ENCODE measurements at regions not wholly inside any gene's neighbourhood (a gene's known extent, or its start where the extent isn't known, plus 50 kb on each side); places are given as distances from the start of the nearest gene placed in this dataset.
"Not testable (repeated sequence)": the region's sequence is repeated elsewhere in the genome, so short reads cannot be mapped to it uniquely, and the experiment has no call there.

DNA sequence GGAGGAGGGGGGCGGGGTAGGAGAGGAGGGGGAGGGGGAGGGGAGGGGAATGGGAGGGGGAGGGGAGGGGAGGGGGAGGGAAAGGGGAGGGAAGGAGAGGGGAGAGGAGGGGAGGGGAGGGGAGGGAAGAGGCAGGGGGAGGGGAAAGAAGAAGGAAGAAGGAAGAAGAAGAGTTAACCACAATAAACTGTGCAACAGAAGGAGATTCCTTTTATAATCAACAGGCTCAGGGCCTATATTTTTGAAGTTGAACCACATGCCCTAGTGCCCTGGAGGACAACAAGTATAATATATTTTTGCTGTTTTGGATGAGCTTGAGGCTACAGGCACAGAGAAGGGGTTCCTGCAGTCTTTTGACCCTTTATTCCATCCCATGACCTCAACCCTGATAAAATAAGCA, 228.2 kb upstream of the IRF2BP2 start:
- DNase-seq: no peak

DNA sequence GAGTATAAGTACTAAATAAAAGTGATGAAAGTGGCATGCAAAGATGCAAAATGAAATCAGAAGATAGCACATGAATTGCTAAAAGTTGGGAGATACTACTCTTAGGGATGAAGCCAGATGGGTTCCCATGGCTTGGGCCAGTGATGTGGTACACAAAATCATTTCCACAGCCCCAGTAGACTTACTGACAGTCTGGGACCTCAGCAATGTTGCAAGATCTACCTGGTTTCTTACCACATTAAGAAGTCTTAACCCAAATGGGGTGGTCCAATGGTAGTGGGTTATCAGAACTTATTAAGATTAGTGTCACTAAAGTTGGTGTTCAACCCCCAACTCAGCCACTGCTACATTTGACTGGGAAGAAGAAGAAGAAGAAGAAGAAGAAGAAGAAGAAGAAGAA, 227.7 kb upstream of the IRF2BP2 start:
- DNase-seq: no peak

DNA sequence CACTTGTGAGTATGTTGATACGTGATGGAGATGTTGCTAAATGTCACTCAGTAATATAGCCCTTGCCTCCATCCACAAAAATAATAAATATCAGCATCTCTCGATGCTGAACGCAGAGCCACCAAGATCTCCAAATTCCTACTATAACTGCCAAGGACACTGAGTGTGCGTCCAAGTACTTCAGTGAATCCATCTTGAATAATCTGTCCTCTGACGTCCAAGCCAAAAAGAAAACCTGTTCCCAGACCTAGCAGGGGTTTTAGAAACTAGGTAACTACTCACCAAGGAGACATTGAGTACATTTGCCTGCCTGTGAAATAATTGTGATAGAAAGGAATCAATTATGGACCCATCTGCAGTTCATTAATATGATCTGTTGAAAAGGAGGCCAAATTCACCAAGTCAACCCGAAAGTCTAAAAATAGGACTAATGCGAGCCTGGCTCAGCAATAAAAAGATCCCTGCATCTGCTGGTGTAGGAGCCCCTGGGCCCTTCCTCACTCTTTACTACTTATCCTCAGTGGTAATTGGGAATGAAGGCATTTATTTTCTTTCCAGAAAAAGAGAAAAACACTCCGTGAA, 226.9 kb upstream of the IRF2BP2 start:
- no peak for DNase-seq

DNA sequence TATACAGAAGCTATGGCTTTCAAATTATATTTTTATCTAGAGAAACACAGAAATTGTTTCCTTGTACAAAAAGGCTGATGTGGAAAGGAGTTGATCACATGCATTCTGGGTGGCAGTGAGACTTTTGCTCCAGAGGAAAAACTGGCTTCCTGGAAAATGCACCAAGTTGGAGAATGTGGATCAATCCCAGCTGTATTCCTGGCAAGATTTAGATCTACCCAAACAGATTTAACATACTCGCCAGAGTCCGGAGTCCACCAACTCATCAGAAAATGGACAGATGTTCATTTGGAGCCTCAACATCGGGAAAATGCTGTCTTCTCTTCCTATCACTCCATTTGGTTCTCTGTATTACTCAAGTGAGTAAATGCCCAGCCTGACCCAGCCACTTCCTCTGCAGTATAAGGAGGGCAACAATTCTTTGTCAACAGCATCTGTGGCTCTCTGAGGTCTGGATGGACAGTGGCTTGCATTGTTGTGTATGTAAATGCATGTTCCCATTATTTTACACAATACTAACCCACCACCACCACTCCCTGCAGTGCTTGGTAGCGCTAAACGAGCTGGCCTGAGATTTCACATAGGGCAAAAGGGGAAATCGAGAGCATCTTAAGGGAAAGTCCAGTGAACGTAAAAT, 226.2 kb upstream of the IRF2BP2 start:
- DNase-seq: no peak

DNA sequence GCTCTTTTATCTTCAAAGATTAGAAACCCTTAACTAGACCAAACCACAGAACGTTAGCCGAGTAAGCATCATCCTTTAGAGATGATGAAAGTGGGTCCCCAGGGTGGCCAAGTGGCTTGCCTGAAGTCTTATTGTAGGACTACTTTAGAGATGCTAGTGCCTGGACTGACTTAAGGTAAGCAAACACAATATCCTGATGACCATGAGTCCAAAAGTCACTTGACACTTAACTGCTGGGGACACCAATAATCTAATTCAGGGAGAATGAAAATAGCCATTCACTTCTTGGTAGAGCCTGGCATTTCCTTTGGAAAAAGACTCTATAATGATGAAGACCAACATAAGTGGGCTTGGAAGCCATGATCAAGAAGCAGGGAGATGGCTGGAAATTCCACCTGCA, 225.3 kb upstream of the IRF2BP2 start:
- DNase-seq: no peak

DNA sequence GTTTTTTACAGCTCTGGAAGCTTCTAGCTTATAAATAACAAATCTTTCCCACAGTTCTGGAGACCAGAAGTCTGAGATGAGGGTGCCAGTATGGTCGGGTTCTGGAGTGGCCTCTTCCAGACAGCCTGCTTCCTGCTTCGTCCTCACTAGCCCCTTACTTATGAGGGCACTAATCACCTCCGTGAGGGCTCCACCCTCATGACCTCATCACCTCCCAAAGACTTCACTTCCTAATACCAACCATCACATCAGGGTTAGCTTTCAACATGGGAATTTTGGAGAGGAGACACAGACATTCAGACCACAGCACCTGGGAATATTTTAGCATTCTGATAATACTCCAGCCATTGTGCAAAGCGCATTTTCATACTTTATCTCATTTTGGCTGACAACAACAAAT, 223.7 kb upstream of the IRF2BP2 start:
- DNase-seq: no peak

DNA sequence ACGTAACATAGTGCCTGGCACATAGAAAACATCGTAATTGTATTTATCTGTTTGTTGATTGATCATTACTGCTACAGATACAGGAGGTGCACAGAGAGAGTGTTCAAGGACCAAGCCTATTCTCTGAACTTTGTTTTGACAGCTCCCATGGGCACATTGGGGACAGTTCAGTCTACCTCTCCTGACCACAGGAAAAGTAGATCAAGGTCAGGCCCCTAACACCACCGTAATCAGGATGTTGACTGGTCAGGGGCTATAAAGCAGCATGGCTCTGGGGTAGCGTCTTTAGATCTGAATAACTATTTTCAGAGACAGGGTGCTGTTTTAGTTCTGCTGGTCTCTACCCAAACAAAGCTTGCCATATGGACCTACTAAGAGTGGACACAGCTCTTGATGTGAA, 223.1 kb upstream of the IRF2BP2 start:
- no peak for DNase-seq

DNA sequence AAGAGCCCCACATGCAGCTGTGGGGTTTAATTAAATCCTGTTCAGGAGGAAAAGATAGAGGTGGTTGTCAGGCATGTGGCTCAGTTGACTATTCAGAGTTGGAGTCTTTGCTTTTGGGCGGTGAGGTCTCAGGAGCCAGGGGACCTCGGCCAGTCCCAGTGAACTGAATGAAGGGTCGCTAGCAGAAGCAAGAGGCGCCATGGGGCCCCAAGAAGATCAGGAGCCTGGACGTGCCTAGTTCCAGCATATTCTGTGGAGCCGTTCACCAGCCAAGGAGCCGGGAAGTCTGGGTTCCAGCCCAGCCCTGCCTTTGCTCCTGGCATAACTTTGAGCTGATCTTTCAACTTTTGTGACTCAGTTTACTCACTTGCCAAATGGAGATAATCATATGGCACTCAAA, 217.7 kb upstream of the IRF2BP2 start:
- DNase-seq: no peak

DNA sequence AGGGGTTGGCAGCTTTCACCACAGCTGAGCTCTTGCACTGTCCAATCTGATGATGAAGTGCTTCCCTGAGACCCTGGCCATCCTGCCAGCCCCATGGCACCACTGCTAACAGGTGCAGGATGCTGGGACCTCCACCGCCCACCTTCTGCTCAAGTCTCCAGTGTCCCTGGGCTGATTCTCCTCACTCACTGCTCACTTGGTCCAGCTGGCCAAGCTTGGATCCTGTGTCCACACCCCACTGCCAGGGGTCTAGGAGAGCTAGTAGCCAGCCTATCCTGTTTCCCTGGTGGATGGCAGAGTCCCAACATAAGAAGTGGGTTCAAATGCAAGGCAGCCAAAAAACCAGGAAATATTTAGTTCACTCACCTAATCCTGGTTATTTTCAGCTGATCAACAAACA, 217.2 kb upstream of the IRF2BP2 start:
- DNase-seq: no peak

DNA sequence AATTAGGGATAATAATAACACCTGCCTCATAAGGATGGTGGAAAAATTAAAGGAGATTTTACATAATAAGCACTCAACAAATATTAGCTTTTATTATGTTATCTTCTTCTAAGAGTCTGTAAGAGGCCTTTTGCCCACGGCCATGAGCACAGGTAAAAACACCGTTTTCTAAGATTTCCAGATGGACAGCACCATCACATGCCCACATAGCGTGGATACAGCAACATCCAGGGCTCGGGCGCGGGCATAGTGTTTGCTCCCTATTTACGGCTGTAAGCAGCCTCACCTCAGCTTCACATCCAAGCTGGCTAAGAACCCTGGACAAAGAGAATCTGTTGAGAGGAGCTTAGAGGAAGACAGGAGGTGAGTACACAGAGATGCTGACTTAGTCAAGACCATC, 216.4 kb upstream of the IRF2BP2 start:
- DNase-seq: no peak

DNA sequence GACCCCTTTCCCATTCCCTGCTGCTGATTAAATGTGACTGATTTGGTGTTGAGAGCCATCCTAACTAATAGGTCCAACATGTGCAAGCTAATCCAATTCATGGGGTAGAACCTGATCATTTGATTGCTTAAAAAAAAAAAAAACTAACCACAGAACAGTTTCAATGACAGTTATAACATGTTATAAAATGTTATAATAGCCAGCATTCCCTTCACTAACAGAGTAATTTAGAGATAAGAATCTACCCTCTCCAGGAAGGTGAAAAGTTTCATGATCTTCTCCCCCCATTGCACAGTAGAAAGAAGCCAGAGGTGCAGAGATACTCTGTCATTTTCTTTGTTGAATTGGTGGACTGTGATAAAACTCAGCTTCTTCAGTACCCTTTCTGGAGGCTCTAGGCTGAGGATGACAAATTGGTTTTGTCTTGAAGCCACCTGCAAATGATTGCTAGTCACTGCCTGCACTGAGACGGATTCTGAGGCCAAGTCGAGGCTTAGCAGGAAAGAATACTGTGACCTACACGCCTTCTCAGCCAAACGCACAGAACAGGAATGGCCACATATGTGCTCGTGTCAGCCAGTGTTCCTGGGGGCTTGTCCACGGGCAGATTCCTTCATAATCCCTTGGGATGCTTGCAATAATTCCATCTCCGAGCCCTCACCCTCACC, 215.7 kb upstream of the IRF2BP2 start:
- DNase-seq: no peak

DNA sequence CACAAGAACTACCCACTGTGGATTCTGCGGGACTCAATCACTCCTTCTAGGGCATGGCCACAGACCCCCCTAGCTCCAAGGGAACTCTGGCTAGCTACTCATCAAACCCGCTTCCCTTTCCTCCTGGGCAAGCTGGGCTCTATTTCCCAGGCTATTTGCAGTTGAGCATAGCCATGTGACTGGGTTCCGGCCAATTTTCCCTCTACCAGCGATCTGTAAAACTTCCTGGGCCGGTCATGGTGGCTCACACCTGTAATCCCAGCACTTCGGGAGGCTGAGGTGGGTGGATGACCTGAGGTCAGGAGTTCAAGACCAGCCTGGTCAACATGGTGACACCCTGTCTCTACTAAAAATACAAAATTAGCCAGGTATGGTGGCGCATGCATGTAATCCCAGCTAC, 214.9 kb upstream of the IRF2BP2 start:
- DNase-seq: not testable (repeated sequence)

DNA sequence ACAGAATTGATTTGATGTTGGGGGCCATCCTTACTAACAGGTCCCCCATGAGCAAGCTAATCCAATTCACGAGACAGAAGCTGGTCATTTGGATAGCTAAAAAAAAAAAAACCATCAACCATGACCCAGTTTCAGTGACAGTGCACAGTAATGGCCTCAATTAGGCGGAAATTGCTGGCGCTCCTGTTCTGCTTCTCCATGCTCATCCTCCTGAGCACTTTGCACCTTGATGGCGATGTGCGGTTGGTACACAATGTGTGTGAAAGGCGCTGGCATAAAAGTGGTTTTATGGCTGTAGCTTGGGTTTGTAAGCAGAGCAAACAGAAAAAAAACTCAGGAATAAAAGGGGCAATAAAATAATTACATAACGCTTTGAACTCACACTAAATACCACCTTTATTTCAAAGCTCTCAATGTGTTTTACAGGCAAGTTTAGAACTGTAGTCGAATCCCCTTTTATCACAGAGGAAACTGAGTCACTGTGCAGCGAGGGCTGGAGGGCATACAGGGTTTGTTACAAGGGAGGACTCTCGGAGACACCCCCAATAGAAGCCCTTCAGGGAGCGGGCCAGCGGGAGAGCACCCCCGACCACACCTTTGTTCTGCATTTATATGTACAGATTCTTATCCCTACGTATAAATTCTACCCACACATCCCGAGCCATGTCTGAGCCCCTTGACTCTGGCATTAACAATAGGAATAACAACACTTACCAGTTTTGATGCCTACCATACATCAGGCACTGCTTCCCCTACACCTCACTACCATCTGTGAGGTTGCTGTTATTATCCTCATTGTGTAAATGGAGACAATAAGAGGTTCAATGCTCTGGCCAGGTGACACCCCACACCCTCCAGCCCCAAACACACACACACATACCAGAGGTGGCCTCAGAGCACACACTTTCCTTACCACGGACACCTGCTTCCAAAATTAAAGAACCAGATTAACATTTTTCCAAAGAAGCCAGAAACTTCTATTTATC, 213.5 kb upstream of the IRF2BP2 start:
- DNase-seq: peak in 2 of 3 experiments; percentile 20 to 55

DNA sequence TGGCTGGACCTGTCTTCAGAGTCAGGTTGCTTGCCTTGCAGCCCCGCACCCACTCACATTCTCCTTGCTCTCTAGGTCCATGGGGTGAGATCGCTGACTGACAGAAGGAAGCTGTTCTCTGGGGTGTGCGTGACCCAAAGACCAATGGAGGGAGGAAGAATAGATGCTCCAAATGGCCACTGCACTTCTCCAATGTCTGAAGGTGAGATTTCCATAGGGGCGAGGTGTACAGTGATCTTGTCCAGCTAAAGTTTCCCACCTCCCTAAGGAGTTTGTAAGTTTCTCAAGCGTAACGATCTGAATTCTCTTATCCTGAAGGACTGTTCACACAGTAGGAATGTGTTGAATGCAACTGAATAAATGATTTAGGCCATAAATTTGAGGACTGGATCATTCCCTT, 211.9 kb upstream of the IRF2BP2 start:
- DNase-seq: no peak

DNA sequence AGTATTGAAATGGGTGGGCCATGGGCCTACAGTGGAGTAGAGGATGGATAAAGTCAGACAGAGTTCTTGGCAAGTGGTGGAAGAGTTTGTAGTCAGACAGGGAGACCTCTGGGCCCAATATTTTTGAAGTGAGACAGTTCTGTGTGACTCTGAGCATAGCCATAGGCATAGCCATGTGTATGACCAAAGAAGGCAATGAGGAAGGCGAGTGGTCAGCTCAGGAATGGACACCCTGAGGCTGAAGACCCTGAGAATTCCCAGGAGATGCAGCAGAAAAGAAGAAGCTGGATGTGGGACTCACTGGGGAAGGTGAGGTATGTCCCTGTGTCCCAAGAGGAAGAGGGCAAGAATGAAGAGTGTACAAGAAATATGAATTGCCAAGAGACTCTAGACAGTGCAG, 210.6 kb upstream of the IRF2BP2 start:
- DNase-seq: no peak

DNA sequence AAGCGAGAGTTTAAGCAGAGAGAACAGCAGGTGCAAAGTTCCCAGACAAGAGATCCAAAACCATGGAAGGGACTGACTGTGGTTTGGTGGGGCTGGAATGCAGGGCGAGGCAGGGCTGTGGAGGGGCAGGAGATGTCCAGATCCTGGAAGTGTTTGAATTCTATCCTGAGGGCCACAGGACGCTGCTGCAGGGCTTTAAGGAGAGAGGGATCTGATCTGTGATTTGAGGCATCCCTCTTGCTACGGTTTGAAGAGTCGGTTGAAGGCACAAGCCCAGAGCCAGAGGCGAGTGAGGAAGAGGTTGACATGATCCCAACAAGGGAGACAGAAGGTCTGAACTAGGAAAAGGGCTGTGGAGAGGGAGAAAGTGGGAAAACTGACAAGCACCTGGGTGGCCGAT, 209.9 kb upstream of the IRF2BP2 start:
- not testable (repeated sequence) for DNase-seq

DNA sequence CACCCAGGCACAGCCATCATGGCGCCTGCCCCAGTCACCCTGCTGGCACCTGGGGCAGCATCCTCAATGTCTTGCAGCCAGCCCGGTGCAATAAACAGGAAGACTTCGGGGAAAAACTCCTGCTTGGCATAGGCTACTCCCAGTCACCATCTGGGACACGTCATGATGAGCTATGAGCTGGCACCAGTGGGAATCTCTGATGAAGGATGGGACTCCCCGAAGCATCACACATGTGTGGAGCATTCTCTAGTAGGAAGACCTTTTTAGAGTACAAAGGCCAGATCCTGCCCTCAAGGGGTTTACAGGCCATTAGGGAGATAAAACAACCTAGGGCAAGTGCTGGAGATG, 208.0 kb upstream of the IRF2BP2 start:
- DNase-seq: not testable (repeated sequence)

DNA sequence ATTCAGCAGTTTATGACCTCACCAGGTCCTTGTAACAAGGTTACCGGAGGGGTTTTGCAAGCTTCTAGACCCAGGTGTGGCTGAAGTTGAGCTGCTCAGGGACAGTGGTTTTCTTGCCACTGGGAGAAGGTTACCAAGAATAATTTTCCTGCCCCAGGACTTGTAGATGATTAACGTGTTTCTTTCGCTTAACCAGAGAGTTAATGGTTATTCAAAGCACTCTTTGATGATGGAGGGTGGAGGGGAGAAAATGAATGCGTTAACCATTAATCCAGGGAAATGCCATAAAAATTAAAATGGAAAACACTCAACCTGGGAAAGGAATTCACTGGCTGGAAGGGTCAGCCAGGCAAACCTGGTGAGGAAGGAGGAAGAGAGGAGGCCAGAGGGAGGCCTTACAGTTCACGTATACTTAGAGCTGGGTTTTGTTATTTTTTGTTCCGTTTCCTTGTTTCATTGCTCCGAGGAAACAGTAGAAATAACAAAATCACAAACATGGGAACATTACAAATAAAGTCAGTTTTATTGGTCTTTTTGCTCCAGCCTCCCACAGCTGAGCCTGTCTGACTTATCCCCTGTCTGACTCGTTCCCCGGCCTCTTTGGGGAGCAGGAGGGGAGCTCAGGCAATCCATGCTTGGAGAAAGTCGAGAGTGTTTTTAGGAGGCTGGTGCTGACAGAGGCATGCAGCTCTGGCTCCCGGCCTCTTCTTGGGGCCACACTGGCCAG, 207.5 kb upstream of the IRF2BP2 start:
- DNase-seq: not testable (repeated sequence)

DNA sequence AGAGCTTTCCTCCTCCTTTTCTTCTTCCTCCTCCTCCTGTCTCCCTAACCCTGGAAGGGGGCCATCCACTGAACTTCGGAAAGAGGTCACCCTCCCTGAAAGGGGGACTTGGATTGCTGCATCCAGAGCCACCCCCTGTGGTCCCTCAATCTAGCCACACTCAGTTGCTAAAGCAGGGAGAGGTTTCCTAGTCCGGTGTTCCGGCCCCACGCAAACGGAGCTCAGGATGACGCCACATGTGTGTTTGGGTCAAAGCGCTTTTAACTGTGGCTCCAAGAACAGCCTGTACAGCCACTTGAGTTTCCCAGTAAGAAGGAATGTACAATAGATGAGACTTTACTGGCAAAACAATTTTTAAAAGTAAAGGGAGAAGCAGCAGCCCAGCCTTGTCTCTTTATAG, 206.9 kb upstream of the IRF2BP2 start:
- DNase-seq: not testable (repeated sequence)

DNA sequence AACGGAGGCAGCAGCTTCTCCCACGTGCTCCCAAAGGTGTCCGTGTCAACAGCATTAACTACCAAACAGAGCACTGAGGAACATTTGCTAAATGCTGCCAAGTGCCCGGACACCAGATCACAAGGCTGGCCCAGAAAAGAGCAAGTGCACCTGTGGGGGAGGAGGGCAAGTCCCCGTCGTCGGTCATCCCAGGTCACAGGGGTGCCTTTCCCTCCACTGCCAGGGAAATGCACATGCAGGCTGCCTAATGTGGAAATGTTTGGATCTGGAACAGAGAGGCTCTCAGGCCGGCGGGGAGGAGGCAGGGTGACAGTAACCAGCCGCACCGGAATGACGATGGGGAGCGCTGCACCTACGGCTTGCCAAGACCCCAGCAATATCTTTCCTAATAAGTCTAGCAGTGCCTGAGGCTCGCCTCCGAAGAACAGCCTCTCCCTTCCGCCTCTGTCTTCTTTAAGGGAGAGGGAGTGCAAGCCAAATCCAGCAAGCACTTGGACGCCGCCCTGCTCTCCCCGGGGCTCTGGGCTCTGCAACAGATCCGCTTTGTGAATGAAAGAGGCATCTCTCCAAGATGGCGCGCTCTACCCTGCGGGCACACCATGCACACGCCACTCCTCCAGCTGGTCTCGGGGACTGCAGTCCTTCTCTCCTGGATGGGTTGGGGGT, 206.3 kb upstream of the IRF2BP2 start:
- not testable (repeated sequence) for DNase-seq

DNA sequence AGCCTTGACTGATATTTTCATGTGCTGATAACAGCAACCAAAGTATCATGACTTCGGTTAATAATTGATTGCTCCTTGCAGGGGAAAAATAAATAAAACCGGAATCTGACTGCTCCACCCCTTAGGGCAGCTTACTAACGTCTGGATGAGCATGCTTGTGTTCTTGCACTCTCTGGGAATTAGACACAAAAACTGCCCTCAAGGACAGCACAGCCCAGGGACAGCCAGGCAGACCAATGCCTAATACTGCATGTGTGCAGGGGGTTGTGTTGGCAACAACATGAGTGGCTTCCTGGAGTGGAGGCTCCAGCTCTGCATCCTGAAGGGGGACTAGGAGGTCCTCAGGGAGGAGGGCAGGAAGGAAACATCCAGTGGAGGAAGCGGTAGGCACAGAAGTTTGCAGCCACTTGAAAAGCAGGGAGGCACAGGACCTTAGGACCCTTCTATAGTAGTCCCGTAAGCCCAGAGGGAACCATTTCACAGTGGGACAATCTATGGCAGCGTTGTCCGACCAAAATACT, 205.4 kb upstream of the IRF2BP2 start:
- peak in 1 of 3 experiments; percentile 14 for DNase-seq

DNA sequence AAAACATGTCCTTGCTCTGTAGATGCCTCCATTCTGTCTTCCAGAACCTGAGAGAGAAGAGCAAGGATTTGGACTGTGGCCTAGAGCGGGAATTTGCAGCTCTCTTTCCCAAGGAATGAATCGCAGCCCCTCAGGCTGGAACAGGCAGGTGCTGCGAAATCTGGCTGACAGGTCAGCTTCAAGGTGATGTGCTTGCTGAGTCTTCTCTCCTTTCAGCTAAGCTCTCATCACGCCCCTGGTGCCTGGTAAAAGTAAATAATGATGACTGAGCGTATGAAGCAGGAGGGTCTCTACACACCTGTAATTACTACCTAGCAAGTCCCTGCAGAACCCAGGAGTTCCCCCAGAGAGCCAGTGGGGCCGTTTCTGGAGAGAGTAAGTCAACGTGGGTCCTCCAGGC, 204.3 kb upstream of the IRF2BP2 start:
- peak in 1 of 3 experiments; percentile 17 for DNase-seq

Measured in NCI-H1417 (cell line).